Neural cell (in vitro differentiated cells): ENCODE measurements at regions not wholly inside any gene's neighbourhood (a gene's known extent, or its start where the extent isn't known, plus 50 kb on each side); places are given as distances from the start of the nearest gene placed in this dataset.

ENCODE experiments used
- H2AFZ ChIP-seq: fragments of 200-600, 300-800 bp; sonication (generic), shearing (Covaris generic); 2 replicates; pipeline ENCODE4 v1.6.0; 2014; ENCODE audit warnings: low read depth, mild to moderate bottlenecking, antibody characterized with exemption, low read length, moderate library complexity
- H3F3A ChIP-seq: fragments of 200-600 bp; shearing (Covaris generic); 2 replicates; pipeline ENCODE4 v1.6.1; 2016; ENCODE audit warnings: mild to moderate bottlenecking, moderate library complexity, mixed read lengths, antibody characterized with exemption, low read length; ENCODE audit not compliant: insufficient read depth, poor library complexity, severe bottlenecking
- H3K27ac ChIP-seq: fragments of 200-600, 300-800 bp; sonication (generic), shearing (Covaris generic); 2 replicates; pipeline ENCODE4 v1.5.1; 2014; ENCODE audit warnings: mild to moderate bottlenecking, low read length, moderate library complexity
- H3K27me3 ChIP-seq: fragments of 300-800, 200-600 bp; sonication (generic), shearing (Covaris generic); 2 replicates; pipeline ENCODE4 v1.6.0; 2014; ENCODE audit warnings: mild to moderate bottlenecking, low read depth, low read length, moderate library complexity; ENCODE audit not compliant: insufficient read depth
- H3K36me3 ChIP-seq: fragments of 300-800, 200-600 bp; sonication (generic), shearing (Covaris generic); 2 replicates; pipeline ENCODE4 v1.5.1; 2014; ENCODE audit warnings: mild to moderate bottlenecking, antibody characterized with exemption, low read length, moderate library complexity; ENCODE audit not compliant: insufficient read depth
- H3K4me2 ChIP-seq: fragments of 300-800, 200-600 bp; sonication (generic), shearing (Covaris generic); 2 replicates; pipeline ENCODE4 v1.6.0; 2014; ENCODE audit warnings: mild to moderate bottlenecking, low read length
- H3K4me3 ChIP-seq: fragments of 300-800, 200-600 bp; sonication (generic), shearing (Covaris generic); 2 replicates; pipeline ENCODE4 v1.5.1; 2014; ENCODE audit warnings: mild to moderate bottlenecking, low read length, moderate library complexity
- H3K79me2 ChIP-seq: fragments of 200-600 bp; shearing (Covaris generic); replicated peaks from 2 replicates; pipeline ENCODE4 v1.6.0; 2014; ENCODE audit warnings: mild to moderate bottlenecking, low read length, moderate library complexity; ENCODE audit not compliant: insufficient read depth
- H3K9ac ChIP-seq: fragments of 300-800, 200-600 bp; sonication (generic), shearing (Covaris generic); 2 replicates; pipeline ENCODE4 v1.6.1; 2016; ENCODE audit warnings: mild to moderate bottlenecking, low read length, mixed read lengths
- H3K9me2 ChIP-seq: fragments of 200-600 bp; shearing (Covaris generic); 2 replicates; pipeline ENCODE4 v1.6.1; 2016; ENCODE audit warnings: mild to moderate bottlenecking, low read length, mixed read lengths; ENCODE audit not compliant: insufficient read depth
- H3K9me3 ChIP-seq: fragments of 200-600, 300-800 bp; sonication (generic), shearing (Covaris generic); 2 replicates; pipeline ENCODE4 v1.6.1; 2016; ENCODE audit warnings: mild to moderate bottlenecking, mixed run types, low read length, moderate library complexity, mixed read lengths
- H4K20me1 ChIP-seq: fragments of 200-600 bp; shearing (Covaris generic); 2 replicates; pipeline ENCODE4 v1.6.1; 2016; ENCODE audit warnings: mild to moderate bottlenecking, mixed run types; ENCODE audit not compliant: insufficient read depth
- EP300 ChIP-seq: fragments of 450-650 bp; conservative IDR thresholded peaks from 2 replicates; pipeline ENCODE4 v1.6.1; 2014; ENCODE audit warnings: antibody characterized with exemption, mild to moderate bottlenecking, moderate library complexity; ENCODE audit not compliant: poor library complexity, severe bottlenecking
- EZH2 ChIP-seq: fragments of 200-600, 300-800 bp; shearing (Covaris generic), sonication (generic); IDR thresholded peaks from 2 replicates; pipeline ENCODE4 v1.6.1; 2014; ENCODE audit warnings: antibody characterized with exemption, low read length, borderline replicate concordance, mild to moderate bottlenecking; ENCODE audit not compliant: insufficient read depth, poor library complexity, severe bottlenecking
- MXI1 ChIP-seq: fragments of 450-650 bp; conservative IDR thresholded peaks from 2 replicates; pipeline ENCODE4 v1.6.1; 2014; ENCODE audit warnings: antibody characterized with exemption, mild to moderate bottlenecking; ENCODE audit not compliant: poor library complexity, severe bottlenecking
- POLR2AphosphoS5 ChIP-seq: IDR thresholded peaks from 2 replicates; pipeline ENCODE4 v1.6.1; 2012
- RAD21 ChIP-seq: fragments of 450-650 bp; conservative IDR thresholded peaks from 2 replicates; pipeline ENCODE4 v1.6.1; 2014; ENCODE audit warnings: antibody characterized with exemption, mild to moderate bottlenecking, moderate library complexity
- SMC3 ChIP-seq: fragments of 450-650 bp; conservative IDR thresholded peaks from 2 replicates; pipeline ENCODE4 v1.6.1; 2014; ENCODE audit warnings: antibody characterized with exemption, mild to moderate bottlenecking, moderate library complexity; ENCODE audit not compliant: poor library complexity
- TAF1 ChIP-seq: IDR thresholded peaks from 2 replicates; pipeline ENCODE4 v1.6.1; 2012; ENCODE audit warnings: low read depth
- TF ChIP-seq, protein P1 (sequence below): IDR thresholded peaks from 2 replicates; pipeline ENCODE4 v1.6.1; 2012; ENCODE audit warnings: borderline replicate concordance
- TF ChIP-seq, protein P2 (sequence below): fragments of 450-650 bp; IDR thresholded peaks from 2 replicates; pipeline ENCODE4 v1.5.1; 2014; ENCODE audit warnings: antibody characterized with exemption, mild to moderate bottlenecking, moderate library complexity; ENCODE audit not compliant: poor library complexity, severe bottlenecking

DNA sequence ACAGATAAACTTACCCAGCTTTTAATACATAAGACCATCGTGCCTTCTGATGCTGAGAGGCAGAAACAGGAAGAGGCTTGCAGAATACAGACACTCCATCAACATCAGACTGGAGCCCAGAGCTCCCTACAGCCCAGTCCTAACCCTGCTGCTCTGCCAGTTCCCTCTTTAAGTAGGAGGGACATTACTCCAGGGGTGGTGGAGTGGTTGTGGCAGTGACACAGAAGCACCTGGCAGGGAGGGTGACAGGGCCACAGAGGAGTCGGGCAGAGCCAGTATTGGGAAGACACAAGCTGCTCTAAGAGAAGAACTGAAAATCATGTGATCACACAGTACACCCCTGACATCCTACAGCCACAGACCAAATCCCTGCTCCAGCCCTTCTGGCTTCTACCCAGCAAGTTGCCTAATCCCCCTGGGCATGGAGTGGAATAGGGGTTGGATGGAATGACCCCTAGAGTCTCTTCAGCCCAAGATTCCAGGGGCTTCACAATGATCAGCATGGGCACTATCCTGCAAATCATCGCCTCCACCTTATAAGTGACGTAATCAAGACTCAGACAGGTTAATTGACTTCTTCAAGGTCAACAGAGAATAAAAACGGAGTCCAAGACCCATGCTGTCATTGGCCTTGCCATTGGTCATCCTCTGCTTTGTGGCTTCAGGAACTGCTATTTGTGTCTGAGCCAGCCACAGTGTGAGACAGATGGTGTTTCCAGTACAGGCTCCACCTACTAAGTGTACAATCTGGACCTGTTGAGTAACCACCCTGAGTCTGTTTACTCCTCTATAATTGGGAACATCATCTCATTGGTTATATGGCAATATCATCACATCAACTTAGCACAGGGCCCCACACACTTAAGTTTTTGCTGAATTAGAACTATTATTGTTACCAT lies 61.1 kb upstream of the ZMIZ1 start:
- Histone ChIP-seq H3K9me2 (no peaks in the 10 kb centered on the region), H3K36me3 (no peaks in the 10 kb centered on the region), H3K27ac (no peak overlapping the region), H3K79me2 (no peaks in the 10 kb centered on the region), H3K9ac (no peak overlapping the region), H3K9me3 (no peaks in the 10 kb centered on the region), H3K4me2 (no peak overlapping the region), H3K27me3 (no peaks in the 10 kb centered on the region), H3F3A (no peaks in the 10 kb centered on the region), H2AFZ (no peak overlapping the region), H4K20me1 (no peaks in the 10 kb centered on the region), H3K4me3 (no peak overlapping the region)
- TF ChIP-seq, protein P1, sequence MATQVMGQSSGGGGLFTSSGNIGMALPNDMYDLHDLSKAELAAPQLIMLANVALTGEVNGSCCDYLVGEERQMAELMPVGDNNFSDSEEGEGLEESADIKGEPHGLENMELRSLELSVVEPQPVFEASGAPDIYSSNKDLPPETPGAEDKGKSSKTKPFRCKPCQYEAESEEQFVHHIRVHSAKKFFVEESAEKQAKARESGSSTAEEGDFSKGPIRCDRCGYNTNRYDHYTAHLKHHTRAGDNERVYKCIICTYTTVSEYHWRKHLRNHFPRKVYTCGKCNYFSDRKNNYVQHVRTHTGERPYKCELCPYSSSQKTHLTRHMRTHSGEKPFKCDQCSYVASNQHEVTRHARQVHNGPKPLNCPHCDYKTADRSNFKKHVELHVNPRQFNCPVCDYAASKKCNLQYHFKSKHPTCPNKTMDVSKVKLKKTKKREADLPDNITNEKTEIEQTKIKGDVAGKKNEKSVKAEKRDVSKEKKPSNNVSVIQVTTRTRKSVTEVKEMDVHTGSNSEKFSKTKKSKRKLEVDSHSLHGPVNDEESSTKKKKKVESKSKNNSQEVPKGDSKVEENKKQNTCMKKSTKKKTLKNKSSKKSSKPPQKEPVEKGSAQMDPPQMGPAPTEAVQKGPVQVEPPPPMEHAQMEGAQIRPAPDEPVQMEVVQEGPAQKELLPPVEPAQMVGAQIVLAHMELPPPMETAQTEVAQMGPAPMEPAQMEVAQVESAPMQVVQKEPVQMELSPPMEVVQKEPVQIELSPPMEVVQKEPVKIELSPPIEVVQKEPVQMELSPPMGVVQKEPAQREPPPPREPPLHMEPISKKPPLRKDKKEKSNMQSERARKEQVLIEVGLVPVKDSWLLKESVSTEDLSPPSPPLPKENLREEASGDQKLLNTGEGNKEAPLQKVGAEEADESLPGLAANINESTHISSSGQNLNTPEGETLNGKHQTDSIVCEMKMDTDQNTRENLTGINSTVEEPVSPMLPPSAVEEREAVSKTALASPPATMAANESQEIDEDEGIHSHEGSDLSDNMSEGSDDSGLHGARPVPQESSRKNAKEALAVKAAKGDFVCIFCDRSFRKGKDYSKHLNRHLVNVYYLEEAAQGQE = no peak
- TF ChIP-seq, protein P2, sequence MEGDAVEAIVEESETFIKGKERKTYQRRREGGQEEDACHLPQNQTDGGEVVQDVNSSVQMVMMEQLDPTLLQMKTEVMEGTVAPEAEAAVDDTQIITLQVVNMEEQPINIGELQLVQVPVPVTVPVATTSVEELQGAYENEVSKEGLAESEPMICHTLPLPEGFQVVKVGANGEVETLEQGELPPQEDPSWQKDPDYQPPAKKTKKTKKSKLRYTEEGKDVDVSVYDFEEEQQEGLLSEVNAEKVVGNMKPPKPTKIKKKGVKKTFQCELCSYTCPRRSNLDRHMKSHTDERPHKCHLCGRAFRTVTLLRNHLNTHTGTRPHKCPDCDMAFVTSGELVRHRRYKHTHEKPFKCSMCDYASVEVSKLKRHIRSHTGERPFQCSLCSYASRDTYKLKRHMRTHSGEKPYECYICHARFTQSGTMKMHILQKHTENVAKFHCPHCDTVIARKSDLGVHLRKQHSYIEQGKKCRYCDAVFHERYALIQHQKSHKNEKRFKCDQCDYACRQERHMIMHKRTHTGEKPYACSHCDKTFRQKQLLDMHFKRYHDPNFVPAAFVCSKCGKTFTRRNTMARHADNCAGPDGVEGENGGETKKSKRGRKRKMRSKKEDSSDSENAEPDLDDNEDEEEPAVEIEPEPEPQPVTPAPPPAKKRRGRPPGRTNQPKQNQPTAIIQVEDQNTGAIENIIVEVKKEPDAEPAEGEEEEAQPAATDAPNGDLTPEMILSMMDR = no peak
- no peak for TF ChIP-seq TAF1
- no peak for TF ChIP-seq RAD21
- no peak for TF ChIP-seq EZH2
- TF ChIP-seq SMC3 = no peak
- TF ChIP-seq MXI1 = no peak
- no peak for TF ChIP-seq EP300
- TF ChIP-seq POLR2AphosphoS5 = no peak

DNA sequence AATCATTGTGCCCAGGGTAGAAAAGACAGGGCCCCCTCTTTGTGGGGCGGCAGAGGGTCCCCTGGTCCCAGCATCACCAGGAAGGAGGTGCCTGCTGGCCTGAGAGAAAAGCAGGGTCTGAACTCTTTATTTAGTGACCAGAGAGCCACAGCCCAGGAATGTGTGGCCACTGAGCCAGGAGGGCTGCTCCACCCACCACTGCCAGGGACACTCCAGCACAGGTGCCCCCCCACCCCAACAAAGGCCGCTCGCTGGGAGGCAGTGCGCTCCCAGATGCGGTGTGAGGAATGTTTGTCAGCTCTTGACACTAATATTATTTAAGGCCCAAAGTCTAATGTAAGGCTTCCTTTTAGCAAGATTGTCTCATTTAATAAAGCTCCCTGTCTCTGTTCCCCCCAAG lies 59.6 kb upstream of the ZMIZ1 start:
- Histone ChIP-seq H3F3A (no peaks in the 10 kb centered on the region), H3K9me3 (no peaks in the 10 kb centered on the region), H4K20me1 (no peaks in the 10 kb centered on the region), H3K9ac (no peak overlapping the region), H2AFZ (no peak overlapping the region), H3K36me3 (no peaks in the 10 kb centered on the region), H3K27me3 (no peaks in the 10 kb centered on the region), H3K79me2 (no peaks in the 10 kb centered on the region), H3K9me2 (no peaks in the 10 kb centered on the region), H3K4me3 (no peak overlapping the region), H3K4me2 (no peak overlapping the region), H3K27ac (peak overlapping the region; percentile 14)
- TF ChIP-seq EP300 (no peak), RAD21 (no peak), SMC3 (no peak), EZH2 (no peak), TAF1 (no peak), POLR2AphosphoS5 (peak; percentile 35), MXI1 (no peak)
- TF ChIP-seq, protein P2 = no peak
- TF ChIP-seq, protein P1 = no peak
